CD14-positive monocyte (primary cell): ENCODE measurements at regions not wholly inside any gene's neighbourhood (a gene's known extent, or its start where the extent isn't known, plus 50 kb on each side); places are given as distances from the start of the nearest gene placed in this dataset.

ENCODE experiments used
- DNase-seq, 3 donors: peaks; one replicate each; pipeline ENCODE4 v3.0.0-alpha.2; 2011 to 2022
- H2AFZ ChIP-seq: 2 replicates; pipeline ENCODE4 v1.6.0; 2012; ENCODE audit warnings: mild to moderate bottlenecking, low read depth, low read length, inconsistent platforms; ENCODE audit not compliant: insufficient read depth, poor library complexity, severe bottlenecking
- H3K27ac ChIP-seq, 2 donors: 1 replicate in 1 of 2; 2 replicates in 1 of 2; pipeline ENCODE4 v1.5.1; 2012 to 2013; ENCODE audit warnings: low read length in 2 of 2, control low read depth in 1 of 2, inconsistent platforms in 1 of 2, low read depth in 1 of 2, mild to moderate bottlenecking in 1 of 2
- H3K27me3 ChIP-seq, 2 donors: one replicate each; pipeline versions ENCODE4 v1.6.0 to v1.6.1; 2011 to 2013; ENCODE audit warnings: low read length in 2 of 2; ENCODE audit not compliant: control insufficient read depth in 2 of 2, insufficient read depth in 2 of 2
- H3K36me3 ChIP-seq, 2 donors: replicated peaks in 1 of 2; 1 replicate in 1 of 2; 2 replicates in 1 of 2; pipeline versions ENCODE4 v1.5.1 to v1.6.1; 2012 to 2013; ENCODE audit warnings: low read length in 2 of 2, control low read depth in 1 of 2, inconsistent platforms in 1 of 2, mild to moderate bottlenecking in 1 of 2; ENCODE audit not compliant: insufficient read depth in 2 of 2, control insufficient read depth in 1 of 2
- H3K4me1 ChIP-seq, 2 donors: 1 replicate in 1 of 2; 2 replicates in 1 of 2; pipeline versions ENCODE4 v1.5.1 to v1.6.1; 2012 to 2013; ENCODE audit warnings: low read length in 2 of 2, control low read depth in 1 of 2, inconsistent platforms in 1 of 2, mild to moderate bottlenecking in 1 of 2, moderate library complexity in 1 of 2; ENCODE audit not compliant: insufficient read depth in 2 of 2, control insufficient read depth in 1 of 2
- H3K4me2 ChIP-seq: replicated peaks from 2 replicates; pipeline ENCODE3; 2012; ENCODE audit warnings: low read length, moderate library complexity, mild to moderate bottlenecking; ENCODE audit not compliant: poor library complexity, severe bottlenecking; ENCODE audit errors: extremely low read depth
- H3K4me3 ChIP-seq, 3 experiments: fragments of 200-600 bp in 1 of 3; sonication (generic) in 1 of 3; replicated peaks in 1 of 3; 1 replicate in 2 of 3; 2 replicates in 1 of 3; pipeline ENCODE4 v1.5.1; 2011 to 2013; ENCODE audit warnings: low read length in 3 of 3, mild to moderate bottlenecking in 3 of 3, control low read depth in 2 of 3, low read depth in 2 of 3, inconsistent platforms in 1 of 3, moderate library complexity in 1 of 3
- H3K79me2 ChIP-seq: 2 replicates; pipeline ENCODE4 v1.6.0; 2012; ENCODE audit warnings: mild to moderate bottlenecking, control low read depth, inconsistent platforms, low read length, moderate library complexity; ENCODE audit not compliant: insufficient read depth
- H3K9ac ChIP-seq: 2 replicates; pipeline ENCODE4 v1.6.0; 2017; ENCODE audit warnings: low read length, mild to moderate bottlenecking; ENCODE audit not compliant: insufficient read depth, poor library complexity, severe bottlenecking
- H3K9me3 ChIP-seq, 2 donors: replicated peaks in 1 of 2; 1 replicate in 1 of 2; 2 replicates in 1 of 2; pipeline versions ENCODE4 v1.5.1 to v1.6.1; 2012 to 2013; ENCODE audit warnings: low read length in 2 of 2, control low read depth in 1 of 2; ENCODE audit not compliant: control insufficient read depth in 1 of 2, insufficient read depth in 1 of 2
- H4K20me1 ChIP-seq: 2 replicates; pipeline ENCODE4 v1.6.0; 2012; ENCODE audit warnings: mild to moderate bottlenecking, low read length, control low read depth, moderate library complexity; ENCODE audit not compliant: insufficient read depth
- H3K27ac Mint-ChIP-seq, 7 donors: one replicate each; pipeline ENCODE4 v1.8.0; 2020; ENCODE audit warnings: mild to moderate bottlenecking in 7 of 7, mixed read lengths in 7 of 7, moderate library complexity in 6 of 7, inconsistent platforms in 2 of 7
- H3K27me3 Mint-ChIP-seq, 3 donors: one replicate each; pipeline ENCODE4 v1.8.0; 2021 to 2022; ENCODE audit warnings: low read depth in 3 of 3, mild to moderate bottlenecking in 3 of 3, mixed read lengths in 3 of 3, moderate library complexity in 3 of 3, inconsistent platforms in 1 of 3
- H3K36me3 Mint-ChIP-seq, 2 donors: one replicate each; pipeline ENCODE4 v1.8.0; 2020; ENCODE audit warnings: mixed read lengths in 2 of 2, inconsistent platforms in 1 of 2, mild to moderate bottlenecking in 1 of 2
- H3K4me1 Mint-ChIP-seq: one replicate; pipeline ENCODE4 v1.8.0; 2020; ENCODE audit warnings: mild to moderate bottlenecking, mixed read lengths
- H3K4me3 Mint-ChIP-seq, 2 donors: one replicate each; pipeline ENCODE4 v1.8.0; 2020; ENCODE audit warnings: mild to moderate bottlenecking in 2 of 2, mixed read lengths in 2 of 2, moderate library complexity in 1 of 2
- H3K9me3 Mint-ChIP-seq, 7 donors: one replicate each; pipeline ENCODE4 v1.8.0; 2020 to 2022; ENCODE audit warnings: mixed read lengths in 7 of 7, mild to moderate bottlenecking in 6 of 7, moderate library complexity in 6 of 7, inconsistent platforms in 2 of 7
- CTCF ChIP-seq: fragments of 200-600 bp; IDR thresholded peaks from one replicate; pipeline ENCODE4 v1.8.0; 2022; ENCODE audit warnings: antibody characterized with exemption, mild to moderate bottlenecking
- WGBS: methylation state at CpG from one replicate; pipeline ENCODE4 v1.1.5; 2013; ENCODE audit warnings: missing lambda C conversion rate; ENCODE audit not compliant: insufficient coverage; 5-methylcytosine and 5-hydroxymethylcytosine counted together
- intact Hi-C, 2 donors: fragments of 100-400 bp; cut with micrococcal nuclease; formaldehyde crosslinking; loops; one replicate each; pipeline versions ENCODE4 v1.15.0 to v1.15.1; 2023

- peaks cover 1 to 2% (median 2%) of the 10 kb centered on the region in 3 donors for H3K27me3 Mint-ChIP-seq
- Histone ChIP-seq H3K36me3 (no peaks in the 10 kb centered on the region), H3K27ac (no peak overlapping the region), H3K4me2 (no peak overlapping the region), H3K9me3 (no peaks in the 10 kb centered on the region), H3K9ac (no peak overlapping the region), H4K20me1 (no peaks in the 10 kb centered on the region), H3K4me3 (no peak overlapping the region), H3K27me3 (no peaks in the 10 kb centered on the region), H3K79me2 (no peaks in the 10 kb centered on the region), H2AFZ (no peak overlapping the region), H3K4me1 (no peaks in the 10 kb centered on the region)
- intact Hi-C loops: no loop called here
- WGBS: 100% methylated on average over 4 of the region's 5 CpGs
- H3K4me3 Mint-ChIP-seq: no peak overlapping the region
- TF ChIP-seq CTCF: no peak
- peaks cover 0 to 1% (median 0%) of the 10 kb centered on the region in 7 donors for H3K9me3 Mint-ChIP-seq
- H3K27ac Mint-ChIP-seq: peak overlapping the region in 2 of 7 donors; percentile 47 to 50
- no peak for DNase-seq
- no peaks in the 10 kb centered on the region for H3K36me3 Mint-ChIP-seq
- peaks cover 3% of the 10 kb centered on the region for H3K4me1 Mint-ChIP-seq
These were observed 282.7 kb downstream of the ENC1 start for GRCh38 chr5:74357827-74358226.

- 85% methylated on average over 4 of the region's 7 CpGs for WGBS
- H3K4me2 ChIP-seq: no peak overlapping the region
- no peaks in the 10 kb centered on the region for H3K36me3 ChIP-seq
- Mint-ChIP-seq H3K36me3 (no peaks in the 10 kb centered on the region), H3K4me3 (no peak overlapping the region), H3K27ac (no peak overlapping the region), H3K9me3 (peaks cover 0 to 6% (median under 1%) of the 10 kb centered on the region in 7 donors), H3K27me3 (peaks cover 0 to 3% (median 2%) of the 10 kb centered on the region in 3 donors), H3K4me1 (no peaks in the 10 kb centered on the region)
- no peak for TF ChIP-seq CTCF
- H4K20me1 ChIP-seq: no peaks in the 10 kb centered on the region
- DNase-seq: no peak
- no peak overlapping the region for H2AFZ ChIP-seq
- H3K9me3 ChIP-seq: no peaks in the 10 kb centered on the region
- intact Hi-C loops: no loop called here
- H3K4me3 ChIP-seq: no peak overlapping the region
- H3K27ac ChIP-seq: no peak overlapping the region
- H3K4me1 ChIP-seq: no peaks in the 10 kb centered on the region
- no peaks in the 10 kb centered on the region for H3K27me3 ChIP-seq
- no peaks in the 10 kb centered on the region for H3K79me2 ChIP-seq
- no peak overlapping the region for H3K9ac ChIP-seq
These were observed 284.4 kb downstream of the ENC1 start for GRCh38 chr5:74356009-74356695.
